Upper lobe of right lung (tissue), 1 donor: ENCODE measurements at regions not wholly inside any gene's neighbourhood (a gene's known extent, or its start where the extent isn't known, plus 50 kb on each side); places are given as distances from the start of the nearest gene placed in this dataset.

Experiments
- ATAC-seq: fragments of 200-7000 bp; cut with Tn5 transposase; one replicate; pipeline ENCODE4 v1.9.1; 2020; ENCODE audit warnings: mild to moderate bottlenecking, moderate library complexity
- DNase-seq: peaks from one replicate; pipeline ENCODE4 v3.0.0-alpha.2; 2020
- H3K27ac ChIP-seq: fragments of 200-600 bp; one replicate; pipeline ENCODE4 v1.8.0; 2022
- H3K27me3 ChIP-seq: fragments of 200-600 bp; one replicate; pipeline ENCODE4 v1.8.0; 2022; ENCODE audit warnings: mild to moderate bottlenecking
- H3K36me3 ChIP-seq: fragments of 200-600 bp; one replicate; pipeline ENCODE4 v1.8.0; 2022
- H3K4me1 ChIP-seq: fragments of 200-600 bp; one replicate; pipeline ENCODE4 v1.8.0; 2022
- H3K4me3 ChIP-seq: fragments of 200-600 bp; one replicate; pipeline ENCODE4 v1.8.0; 2022; ENCODE audit warnings: mild to moderate bottlenecking
- H3K9me3 ChIP-seq: fragments of 200-600 bp; one replicate; pipeline ENCODE4 v1.8.0; 2022
- CTCF ChIP-seq: fragments of 200-600 bp; IDR thresholded peaks from one replicate; pipeline ENCODE4 v1.8.0; 2022; ENCODE audit warnings: antibody characterized with exemption
- intact Hi-C: fragments of 100-400 bp; cut with DNase I; formaldehyde crosslinking; loops from one replicate; pipeline ENCODE4 v1.11.0; 2022
- donor health status: DM: no; HTN: yes; CAD: no; lungs with severe emphysema.

GRCh38 chr3:160134454-160134853, 90.8 kb upstream of the C3orf80 start:
- H3K27ac ChIP-seq, result no peak overlapping the region

GRCh38 chr3:160134964-160135363, 90.3 kb upstream of the C3orf80 start:
- no peaks in the 10 kb centered on the region for H3K9me3 ChIP-seq
- no peak overlapping the region for H3K4me3 ChIP-seq
- intact Hi-C loops, result no loop called here
- TF ChIP-seq CTCF, result no peak
- H3K27ac ChIP-seq, result no peak overlapping the region
- H3K36me3 ChIP-seq, result no peaks in the 10 kb centered on the region
- ATAC-seq (peak; percentile 49), DNase-seq (no peak)
- H3K27me3 ChIP-seq, result no peaks in the 10 kb centered on the region
- peaks cover 4% of the 10 kb centered on the region for H3K4me1 ChIP-seq

More at GRCh38 chr3:160134454-160134853, 90.8 kb upstream of the C3orf80 start:
- intact Hi-C loops, result no loop called here
- ATAC-seq, result peak; percentile 8
- Histone ChIP-seq H3K27me3 (no peaks in the 10 kb centered on the region), H3K4me3 (no peak overlapping the region), H3K4me1 (peaks cover 9% of the 10 kb centered on the region), H3K9me3 (no peaks in the 10 kb centered on the region), H3K36me3 (no peaks in the 10 kb centered on the region)
- TF ChIP-seq CTCF, result no peak
- no peak for DNase-seq

- DNase-seq (no peak), ATAC-seq (no peak)
- Histone ChIP-seq H3K36me3 (no peaks in the 10 kb centered on the region), H3K9me3 (no peaks in the 10 kb centered on the region), H3K4me3 (no peak overlapping the region), H3K27me3 (no peaks in the 10 kb centered on the region), H3K4me1 (peaks cover 4% of the 10 kb centered on the region), H3K27ac (no peak overlapping the region)
- TF ChIP-seq CTCF, result no peak
- intact Hi-C loops, result no loop called here
Observed at GRCh38 chr3:160135851-160136250, 89.4 kb upstream of the C3orf80 start.

GRCh38 chr3:160136421-160136820, 88.8 kb upstream of the C3orf80 start:
- no peak for TF ChIP-seq CTCF
- ATAC-seq (no peak), DNase-seq (no peak)
- Histone ChIP-seq H3K4me3 (no peak overlapping the region), H3K27ac (no peak overlapping the region), H3K27me3 (no peaks in the 10 kb centered on the region), H3K9me3 (no peaks in the 10 kb centered on the region), H3K4me1 (peaks cover 4% of the 10 kb centered on the region), H3K36me3 (no peaks in the 10 kb centered on the region)
- intact Hi-C loops, result no loop called here

- H3K9me3 ChIP-seq, result no peaks in the 10 kb centered on the region
- H3K27ac ChIP-seq, result no peak overlapping the region
- no peak overlapping the region for H3K4me3 ChIP-seq
- H3K27me3 ChIP-seq, result no peaks in the 10 kb centered on the region
- DNase-seq (no peak), ATAC-seq (no peak)
- H3K36me3 ChIP-seq, result no peaks in the 10 kb centered on the region
- TF ChIP-seq CTCF, result no peak
- intact Hi-C loops, result no loop called here
- H3K4me1 ChIP-seq, result peaks cover 4% of the 10 kb centered on the region
Observed at GRCh38 chr3:160139291-160139690, 85.9 kb upstream of the C3orf80 start.

- no peak overlapping the region for H3K4me3 ChIP-seq
- no peak for TF ChIP-seq CTCF
- DNase-seq (no peak), ATAC-seq (no peak)
- H3K27me3 ChIP-seq, result no peaks in the 10 kb centered on the region
- H3K4me1 ChIP-seq, result no peaks in the 10 kb centered on the region
- no peaks in the 10 kb centered on the region for H3K9me3 ChIP-seq
- no peaks in the 10 kb centered on the region for H3K36me3 ChIP-seq
- H3K27ac ChIP-seq, result no peak overlapping the region
- intact Hi-C loops, result no loop called here
Observed at GRCh38 chr3:160140756-160141155, 84.5 kb upstream of the C3orf80 start.
